Islet precursor cell (in vitro differentiated cells): ENCODE measurements at regions not wholly inside any gene's neighbourhood (a gene's known extent, or its start where the extent isn't known, plus 50 kb on each side); places are given as distances from the start of the nearest gene placed in this dataset.

ENCODE experiments used
- DNase-seq: peaks from one replicate; pipeline ENCODE4 v3.0.0-alpha.2; 2018

GRCh38 chr10:36191009-36191408 lies 548.9 kb upstream of the FZD8 start:
- no peak for DNase-seq

DNA sequence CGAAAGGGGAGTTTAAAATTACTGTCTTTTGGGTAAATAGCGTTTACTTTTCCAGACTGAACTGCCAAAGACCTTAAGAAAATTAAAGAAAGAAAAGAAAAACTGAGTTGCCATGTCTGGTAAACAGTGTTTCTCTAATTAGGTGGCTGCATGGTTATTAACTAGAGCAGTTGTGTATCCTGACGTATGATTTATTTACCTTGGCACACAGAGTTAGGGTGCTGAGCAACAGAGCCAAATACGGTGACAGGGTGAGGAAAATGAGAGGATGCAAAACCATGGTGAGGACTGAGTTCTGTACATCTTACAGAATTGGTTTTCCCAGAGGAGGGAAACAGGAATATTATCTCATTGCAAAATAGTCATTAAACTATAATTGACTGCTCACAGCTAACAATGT lies 546.4 kb upstream of the FZD8 start:
- DNase-seq, result no peak

- DNase-seq, result no peak
These were observed 546.0 kb upstream of the FZD8 start for GRCh38 chr10:36188080-36188453.

DNA sequence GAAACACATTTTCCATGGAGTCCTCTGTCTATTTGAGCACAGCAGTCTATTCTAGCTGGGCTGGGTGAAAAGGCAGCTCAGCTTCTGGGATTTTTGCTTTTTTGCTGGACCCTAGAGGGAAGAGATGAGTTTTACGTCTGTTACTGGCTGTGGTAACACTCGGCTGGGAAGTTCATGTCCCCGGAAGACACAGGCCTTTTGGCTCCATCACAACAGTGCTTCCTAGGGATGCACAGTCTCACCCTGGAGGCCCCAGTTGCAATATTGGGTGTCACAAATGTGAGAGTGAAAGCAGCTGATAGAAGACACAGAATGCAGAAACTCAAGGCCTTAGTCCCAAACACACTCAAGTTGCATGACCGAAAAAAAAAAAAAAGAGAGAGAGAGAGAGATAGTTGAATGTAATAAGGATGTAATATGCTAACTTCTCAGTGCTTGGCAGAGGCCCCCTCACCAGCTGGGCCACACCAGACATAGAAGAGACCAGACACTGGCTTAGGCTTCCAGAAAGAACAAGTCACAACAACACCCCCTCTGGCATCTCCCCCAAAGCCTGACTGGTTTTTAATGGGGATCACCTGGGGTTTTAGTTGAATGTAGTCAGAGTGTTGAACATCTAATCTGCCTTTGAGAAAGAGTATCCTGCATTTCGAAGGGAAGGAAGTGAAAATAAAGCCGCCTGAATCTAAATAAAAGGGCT lies 545.4 kb upstream of the FZD8 start:
- DNase-seq, result no peak

GRCh38 chr10:36185097-36185496 lies 543.0 kb upstream of the FZD8 start:
- DNase-seq, result no peak

DNA sequence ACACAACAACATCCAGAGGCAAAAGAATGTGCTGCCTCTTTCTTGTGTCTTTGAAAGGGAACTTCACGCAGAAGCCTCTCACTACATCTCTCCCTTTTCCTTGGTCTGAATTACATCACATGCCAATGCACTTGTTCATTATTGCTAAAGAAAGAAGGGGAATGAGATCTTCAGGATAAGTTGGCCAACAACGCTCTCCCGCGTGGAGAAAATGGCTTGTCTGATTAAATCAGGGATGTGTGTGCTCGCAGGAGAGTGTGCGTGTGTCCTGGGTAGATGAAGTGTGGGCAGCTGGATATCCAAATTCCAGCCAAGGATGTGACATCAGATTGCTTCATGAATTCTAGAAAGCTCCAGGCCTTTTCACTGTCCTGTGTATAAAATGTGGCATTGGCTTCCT lies 541.6 kb upstream of the FZD8 start:
- DNase-seq, result no peak

GRCh38 chr10:36183056-36183455 lies 541.0 kb upstream of the FZD8 start:
- no peak for DNase-seq

DNA sequence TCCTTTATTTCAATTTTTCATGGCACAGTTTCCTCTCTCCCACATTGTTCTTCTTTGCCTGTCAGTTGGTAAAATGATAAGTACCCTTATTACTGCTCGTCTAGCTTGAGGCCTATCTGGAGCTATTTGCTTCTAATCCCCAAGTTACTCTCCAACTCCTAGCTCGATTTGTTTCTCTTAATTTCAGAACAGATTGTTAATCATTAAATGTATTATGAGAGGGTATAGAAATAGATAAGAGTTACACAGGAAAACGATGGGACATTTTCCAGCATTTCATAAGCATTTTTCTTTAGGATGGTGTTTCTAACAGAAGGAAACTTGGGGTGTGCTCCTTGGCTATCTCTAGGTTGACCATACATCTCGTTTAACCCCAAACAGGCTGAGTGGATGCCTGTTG lies 540.5 kb upstream of the FZD8 start:
- DNase-seq, result no peak

- DNase-seq, result no peak
These were observed 540.1 kb upstream of the FZD8 start for GRCh38 chr10:36182179-36182566.

DNA sequence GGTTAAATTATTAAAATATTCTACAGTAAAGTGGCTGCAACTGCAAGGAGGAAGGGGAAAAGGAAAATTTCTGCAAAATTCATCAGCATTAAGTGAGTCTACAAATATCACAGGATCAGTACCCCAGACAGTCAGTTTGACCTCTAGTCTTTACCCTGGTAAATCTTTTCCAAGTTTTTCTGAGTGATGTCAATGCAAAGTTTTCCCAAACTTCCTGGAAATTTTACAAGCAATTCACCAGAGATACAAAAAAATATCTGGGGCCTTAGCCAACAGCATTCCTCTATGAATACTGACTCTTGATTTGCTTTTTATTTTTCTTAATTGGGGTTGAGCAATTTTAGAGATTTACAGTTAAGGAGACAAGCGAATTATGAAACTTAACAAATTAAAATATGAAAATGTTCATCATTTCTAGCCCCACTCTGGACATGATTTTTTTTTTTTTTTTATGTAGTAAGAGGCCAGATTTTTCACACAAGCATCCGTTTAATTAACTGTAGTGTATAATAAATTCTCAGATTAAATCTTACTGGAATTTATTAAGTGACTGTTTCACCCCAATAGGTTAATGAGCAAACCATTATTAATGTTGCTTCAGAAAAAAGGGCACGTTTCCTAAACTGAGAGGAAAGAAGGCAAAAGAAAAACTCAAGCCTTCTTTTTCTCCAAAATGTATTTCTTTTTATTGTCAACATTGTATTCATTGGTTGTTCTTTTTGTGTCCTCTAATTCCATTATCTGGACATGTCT lies 539.5 kb upstream of the FZD8 start:
- no peak for DNase-seq

GRCh38 chr10:36178616-36179015 lies 536.5 kb upstream of the FZD8 start:
- DNase-seq, result no peak

DNA sequence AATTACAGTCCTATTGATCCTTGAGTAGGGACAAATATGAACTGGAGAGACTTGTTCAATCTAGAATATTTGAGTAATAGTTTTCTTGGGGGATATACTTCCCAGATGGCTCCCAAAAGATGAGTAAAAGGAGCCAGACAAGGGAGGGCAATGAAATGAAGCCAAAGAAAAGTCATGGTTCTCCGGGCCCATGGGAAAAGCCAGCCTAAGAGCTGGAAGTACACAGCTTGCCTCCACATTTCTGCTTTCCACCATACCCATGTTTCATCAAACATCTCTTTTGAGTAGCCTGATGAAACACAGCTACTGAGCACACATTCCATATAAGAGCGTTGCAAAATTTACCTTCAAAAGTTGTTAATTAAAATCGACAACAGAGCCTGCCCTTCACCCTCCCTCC lies 535.0 kb upstream of the FZD8 start:
- DNase-seq, result no peak

GRCh38 chr10:36175954-36176353 lies 533.9 kb upstream of the FZD8 start:
- DNase-seq, result no peak

GRCh38 chr10:36173364-36173763 lies 531.3 kb upstream of the FZD8 start:
- DNase-seq, result no peak

- no peak for DNase-seq
These were observed 530.2 kb upstream of the FZD8 start for GRCh38 chr10:36171953-36172940.

DNA sequence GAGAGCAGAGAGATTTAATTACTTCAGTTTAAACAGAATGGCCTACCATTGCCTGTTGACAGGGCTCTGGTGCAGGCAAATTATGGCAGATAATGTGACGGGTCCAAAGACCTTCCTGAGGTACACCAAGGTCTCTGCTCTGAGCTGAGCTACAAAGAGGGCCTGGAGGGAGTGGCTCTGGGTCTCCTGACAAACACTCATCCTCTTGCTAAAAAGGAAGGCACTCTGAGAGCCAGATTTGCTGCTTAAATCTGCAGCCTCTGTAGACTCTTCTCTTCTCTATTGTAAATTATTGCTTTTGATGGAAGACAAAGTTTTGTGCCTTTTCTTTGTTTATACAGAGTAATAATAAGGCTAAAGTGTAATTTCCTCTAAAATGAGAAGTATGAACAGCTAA lies 529.5 kb upstream of the FZD8 start:
- no peak for DNase-seq

GRCh38 chr10:36170943-36171501 lies 528.9 kb upstream of the FZD8 start:
- no peak for DNase-seq

GRCh38 chr10:36170142-36170719 lies 528.1 kb upstream of the FZD8 start:
- no peak for DNase-seq

DNA sequence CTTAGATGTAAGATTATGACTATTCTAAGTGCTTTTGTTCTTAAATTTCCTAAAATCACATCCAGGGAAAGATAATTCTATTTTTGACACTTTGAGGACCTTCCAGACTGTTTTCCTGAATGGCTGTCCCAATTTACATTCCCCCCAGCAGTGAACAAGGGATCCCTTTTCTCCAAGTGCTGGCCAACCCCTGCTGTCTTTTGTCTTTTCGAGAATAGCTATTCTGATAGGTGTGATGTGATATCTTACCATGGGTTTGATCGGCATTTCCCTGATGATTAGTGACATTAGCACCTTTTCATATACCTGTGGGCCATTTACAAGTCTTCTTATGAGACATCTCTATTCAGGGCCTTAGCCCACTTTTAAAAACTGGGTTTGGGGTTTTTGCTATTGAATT lies 526.7 kb upstream of the FZD8 start:
- no peak for DNase-seq

DNA sequence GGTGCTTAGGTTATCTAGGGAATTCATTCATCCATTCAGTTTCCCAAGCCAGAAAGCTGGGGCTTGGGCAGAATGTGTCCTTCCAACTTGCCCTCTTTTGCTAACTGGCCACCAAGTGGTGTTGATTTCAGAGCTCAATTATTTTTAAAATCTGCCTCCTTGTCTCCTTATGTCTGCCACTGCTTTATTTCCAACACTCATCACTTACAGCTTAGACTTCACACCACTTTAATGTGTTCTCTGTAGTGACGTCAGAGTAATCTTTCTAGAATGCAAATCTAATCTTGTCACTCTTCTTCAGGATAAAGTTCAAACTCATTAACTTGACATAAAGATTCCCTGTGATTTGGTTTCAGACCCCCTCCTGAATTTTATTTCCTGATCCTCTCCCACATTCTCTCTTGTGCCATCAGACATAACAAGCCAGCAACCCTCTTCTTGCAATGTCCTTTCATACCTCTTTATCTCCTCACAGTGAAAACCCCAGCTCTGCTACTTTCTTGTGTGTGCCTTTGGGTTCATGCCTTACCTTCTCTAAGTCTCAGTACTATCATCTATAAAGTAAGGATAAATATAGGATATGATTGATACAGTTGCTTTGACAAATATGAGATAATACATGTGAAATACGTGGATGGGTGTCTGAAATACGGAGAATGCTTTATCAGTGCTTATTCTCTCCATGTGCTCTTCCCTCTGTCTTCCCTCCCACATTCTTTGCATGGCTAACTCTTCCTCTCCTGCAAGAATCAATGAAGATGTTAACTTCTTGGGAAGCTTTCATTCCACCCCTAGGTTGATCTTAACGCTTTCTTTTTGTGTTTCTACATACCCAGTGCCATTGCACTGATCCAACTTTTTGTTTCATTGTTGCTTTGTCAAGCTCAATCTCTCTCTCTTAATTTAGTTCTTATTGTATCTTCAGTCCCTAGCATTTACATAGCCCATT lies 522.7 kb upstream of the FZD8 start:
- no peak for DNase-seq

- DNase-seq, result no peak
These were observed 521.7 kb upstream of the FZD8 start for GRCh38 chr10:36163827-36164226.

GRCh38 chr10:36157486-36157885 lies 515.4 kb upstream of the FZD8 start:
- DNase-seq, result no peak
